GM12892 (cell line): ENCODE measurements at regions not wholly inside any gene's neighbourhood (a gene's known extent, or its start where the extent isn't known, plus 50 kb on each side); places are given as distances from the start of the nearest gene placed in this dataset.

Experiments
- DNase-seq: peaks from one replicate; pipeline ENCODE4 v3.0.0; 2011; ENCODE audit not compliant: insufficient read length
- FAIRE-seq: peaks from 2 replicates; lab custom pipeline; 2011; peaks lifted over from hg19 to GRCh38; lab: Jason Lieb, UNC
- POLR2A ChIP-seq: IDR thresholded peaks from 2 replicates; pipeline ENCODE4 v1.6.1; 2011; ENCODE audit warnings: low read depth, low read length, control low read depth
- POLR2AphosphoS5 ChIP-seq: IDR thresholded peaks from 2 replicates; pipeline ENCODE4 v1.6.1; 2011; ENCODE audit warnings: low read depth, low read length, control low read depth
- TAF1 ChIP-seq: IDR thresholded peaks from 2 replicates; pipeline ENCODE4 v1.6.1; 2011; ENCODE audit warnings: low read depth, mild to moderate bottlenecking, control low read depth, low read length, borderline replicate concordance

GRCh38 chr12:60335745-60336144 lies 739.9 kb downstream of the SLC16A7 start:
- DNase-seq (no peak), FAIRE-seq (no peak)
- TF ChIP-seq POLR2A (no peak), POLR2AphosphoS5 (no peak), TAF1 (no peak)

GRCh38 chr12:60337839-60338549 lies 742.2 kb downstream of the SLC16A7 start:
- no peak for FAIRE-seq
- TF ChIP-seq POLR2A (no peak), POLR2AphosphoS5 (no peak), TAF1 (no peak)
- DNase-seq = no peak

DNA sequence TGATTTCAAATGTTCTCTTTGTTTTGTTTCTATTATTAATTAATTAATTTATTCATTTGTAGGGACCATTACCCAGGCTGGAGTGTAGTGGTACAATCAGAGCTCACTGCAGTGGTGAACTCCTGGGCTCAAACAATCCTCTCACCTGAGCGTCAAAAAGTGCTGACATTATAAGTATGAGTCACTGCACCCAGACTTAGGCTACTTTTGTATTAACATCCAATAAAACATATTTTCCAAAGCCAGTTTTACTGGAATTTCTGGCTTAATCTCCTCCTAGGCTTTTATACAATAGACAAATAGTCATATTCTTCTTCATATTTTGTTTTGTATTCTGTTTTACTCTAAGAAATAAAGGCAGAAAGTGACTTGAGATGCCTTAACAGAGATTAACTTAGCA lies 749.6 kb downstream of the SLC16A7 start:
- FAIRE-seq = no peak
- TF ChIP-seq POLR2AphosphoS5 = no peak
- TF ChIP-seq TAF1 = no peak
- no peak for TF ChIP-seq POLR2A

GRCh38 chr12:60349232-60349978 lies 753.6 kb downstream of the SLC16A7 start:
- no peak for TF ChIP-seq POLR2AphosphoS5
- TF ChIP-seq POLR2A = no peak
- no peak for TF ChIP-seq TAF1
- FAIRE-seq (no peak), DNase-seq (no peak)

More for the DNA sequence above, 749.6 kb downstream of the SLC16A7 start:
- DNase-seq = no peak

GRCh38 chr12:60387356-60387755 lies 791.5 kb downstream of the SLC16A7 start:
- TF ChIP-seq POLR2AphosphoS5 = no peak
- TF ChIP-seq TAF1 = no peak
- no peak for TF ChIP-seq POLR2A
- DNase-seq = no peak
- FAIRE-seq = no peak

GRCh38 chr12:60391051-60391450 lies 795.2 kb downstream of the SLC16A7 start:
- FAIRE-seq (no peak), DNase-seq (no peak)
- TF ChIP-seq POLR2AphosphoS5 (no peak), POLR2A (no peak), TAF1 (no peak)

- FAIRE-seq (no peak), DNase-seq (no peak)
- TF ChIP-seq TAF1 (no peak), POLR2A (no peak)
Observed at GRCh38 chr12:60391791-60392190, 796.0 kb downstream of the SLC16A7 start.

GRCh38 chr12:60393093-60393492 lies 797.3 kb downstream of the SLC16A7 start:
- no peak for TF ChIP-seq TAF1
- no peak for TF ChIP-seq POLR2AphosphoS5
- TF ChIP-seq POLR2A = no peak
- FAIRE-seq = no peak
- no peak for DNase-seq

- no peak for TF ChIP-seq POLR2AphosphoS5
- TF ChIP-seq POLR2A = no peak
- DNase-seq (no peak), FAIRE-seq (no peak)
Observed at GRCh38 chr12:60394665-60395064, 798.8 kb downstream of the SLC16A7 start.

DNA sequence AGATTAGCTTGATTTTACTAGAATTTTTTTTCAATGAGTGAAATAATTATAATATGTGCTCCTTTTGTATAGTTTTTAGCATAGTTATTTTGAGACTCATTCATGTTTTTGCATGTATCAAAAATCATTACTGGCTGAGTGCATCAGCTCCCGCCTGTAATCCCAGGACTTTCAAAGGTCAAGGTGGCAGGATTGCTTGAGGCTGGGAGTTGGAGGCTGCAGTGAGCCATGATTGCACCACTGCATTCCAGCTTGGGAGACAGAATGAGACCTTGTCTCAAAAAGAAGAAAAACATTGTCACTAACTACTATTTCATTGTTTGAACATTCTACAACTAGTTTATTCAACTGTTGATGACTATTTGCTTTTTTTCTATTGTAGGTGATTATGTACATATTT lies 802.7 kb downstream of the SLC16A7 start:
- TF ChIP-seq TAF1 (no peak), POLR2AphosphoS5 (no peak), POLR2A (no peak)
- FAIRE-seq = no peak
- no peak for DNase-seq

- TF ChIP-seq TAF1 (no peak), POLR2AphosphoS5 (no peak), POLR2A (no peak)
- no peak for DNase-seq
- no peak for FAIRE-seq
Observed at GRCh38 chr12:60399064-60399463, 803.2 kb downstream of the SLC16A7 start.

DNA sequence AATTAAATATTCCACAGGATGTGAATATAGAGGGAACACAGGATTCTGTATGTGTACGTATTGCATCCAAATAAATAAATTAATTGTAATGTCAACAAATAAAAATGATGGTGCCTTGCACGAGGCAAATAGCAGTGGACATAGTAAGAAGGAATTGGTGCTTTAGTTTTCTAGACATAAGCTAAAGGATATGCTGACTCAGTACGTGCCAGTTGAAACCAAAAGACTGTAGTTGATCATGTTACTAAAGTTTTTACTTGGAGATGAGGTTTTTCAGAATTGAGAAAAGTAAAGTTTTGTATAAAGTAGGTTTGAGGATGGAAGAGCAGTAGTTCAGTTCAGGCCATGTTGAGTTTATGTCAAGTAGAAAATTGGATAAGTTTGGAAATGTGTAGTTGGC lies 807.2 kb downstream of the SLC16A7 start:
- TF ChIP-seq POLR2AphosphoS5 (no peak), TAF1 (no peak), POLR2A (no peak)
- FAIRE-seq (no peak), DNase-seq (no peak)
